ENCODE measurements at regions not wholly inside any gene's neighbourhood (a gene's known extent, or its start where the extent isn't known, plus 50 kb on each side); places are given as distances from the start of the nearest gene placed in this dataset.

DNA sequence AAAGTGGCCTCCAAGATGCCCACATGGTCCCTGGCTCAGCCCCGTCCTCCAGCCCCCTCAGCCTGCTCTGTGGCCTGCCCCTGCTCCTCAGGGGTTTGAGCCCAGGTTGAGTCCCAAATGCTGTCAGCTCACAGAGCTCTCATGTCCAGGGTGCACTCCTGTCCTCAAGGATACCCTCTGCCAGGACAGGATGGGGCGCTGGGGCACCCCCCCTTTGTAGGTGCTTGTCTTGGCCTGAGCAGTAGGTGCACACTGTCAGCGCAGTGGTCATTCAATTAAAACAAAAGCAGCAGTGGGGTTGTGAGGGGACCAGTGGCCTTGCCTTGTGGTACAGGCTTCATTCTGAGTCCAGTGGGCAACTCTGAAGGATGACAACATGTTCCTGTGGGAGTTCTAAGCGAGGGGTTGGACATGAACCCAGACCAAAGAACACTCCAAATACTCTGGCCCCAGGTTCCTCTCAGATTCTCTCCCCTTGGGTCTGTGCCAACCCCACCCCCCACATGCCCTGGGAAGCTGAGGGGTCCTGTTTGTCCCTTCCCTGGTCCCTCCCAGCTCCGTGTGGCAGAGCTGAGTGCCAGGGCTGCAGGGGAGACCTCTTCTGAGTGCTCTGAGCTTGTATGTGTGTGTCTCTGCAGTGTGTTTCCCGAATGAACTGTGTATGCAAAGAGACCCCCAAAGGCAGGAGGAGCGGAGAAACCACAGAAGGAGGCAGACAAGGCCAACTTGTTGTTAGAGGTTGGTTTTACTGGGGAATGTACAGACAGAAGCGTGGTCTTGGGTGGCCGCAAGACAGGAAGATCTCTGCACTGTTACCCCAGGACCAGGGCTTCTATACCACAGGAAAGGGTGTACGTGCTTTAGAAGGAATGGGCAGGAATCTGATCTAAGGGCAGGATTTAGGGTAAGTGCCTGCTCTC, 155.6 kb upstream of the HS6ST1 start:
- CTCF ChIA-PET = no interaction called here
- TF ChIP-seq, protein P1, sequence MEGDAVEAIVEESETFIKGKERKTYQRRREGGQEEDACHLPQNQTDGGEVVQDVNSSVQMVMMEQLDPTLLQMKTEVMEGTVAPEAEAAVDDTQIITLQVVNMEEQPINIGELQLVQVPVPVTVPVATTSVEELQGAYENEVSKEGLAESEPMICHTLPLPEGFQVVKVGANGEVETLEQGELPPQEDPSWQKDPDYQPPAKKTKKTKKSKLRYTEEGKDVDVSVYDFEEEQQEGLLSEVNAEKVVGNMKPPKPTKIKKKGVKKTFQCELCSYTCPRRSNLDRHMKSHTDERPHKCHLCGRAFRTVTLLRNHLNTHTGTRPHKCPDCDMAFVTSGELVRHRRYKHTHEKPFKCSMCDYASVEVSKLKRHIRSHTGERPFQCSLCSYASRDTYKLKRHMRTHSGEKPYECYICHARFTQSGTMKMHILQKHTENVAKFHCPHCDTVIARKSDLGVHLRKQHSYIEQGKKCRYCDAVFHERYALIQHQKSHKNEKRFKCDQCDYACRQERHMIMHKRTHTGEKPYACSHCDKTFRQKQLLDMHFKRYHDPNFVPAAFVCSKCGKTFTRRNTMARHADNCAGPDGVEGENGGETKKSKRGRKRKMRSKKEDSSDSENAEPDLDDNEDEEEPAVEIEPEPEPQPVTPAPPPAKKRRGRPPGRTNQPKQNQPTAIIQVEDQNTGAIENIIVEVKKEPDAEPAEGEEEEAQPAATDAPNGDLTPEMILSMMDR (IDR thresholded peaks at IDR 0.05; ENCODE audit: low read depth, low read length) = no peak
- Histone ChIP-seq H3K27me3 (ENCODE audit: control insufficient read depth, insufficient read depth, low read length) (peaks cover 7% of the 10 kb centered on the region), H3K4me3 (ENCODE audit: low read depth, low read length) (no peak overlapping the region), H3K27ac (ENCODE audit: low read depth, low read length) (no peak overlapping the region), H3K9me3 (ENCODE audit: control insufficient read depth, insufficient read depth, low read length) (peaks cover 28% of the 10 kb centered on the region)
- POLR2A ChIA-PET = no interaction called here
- no peak for DNase-seq (ENCODE audit: low read depth, low spot score)

DNA sequence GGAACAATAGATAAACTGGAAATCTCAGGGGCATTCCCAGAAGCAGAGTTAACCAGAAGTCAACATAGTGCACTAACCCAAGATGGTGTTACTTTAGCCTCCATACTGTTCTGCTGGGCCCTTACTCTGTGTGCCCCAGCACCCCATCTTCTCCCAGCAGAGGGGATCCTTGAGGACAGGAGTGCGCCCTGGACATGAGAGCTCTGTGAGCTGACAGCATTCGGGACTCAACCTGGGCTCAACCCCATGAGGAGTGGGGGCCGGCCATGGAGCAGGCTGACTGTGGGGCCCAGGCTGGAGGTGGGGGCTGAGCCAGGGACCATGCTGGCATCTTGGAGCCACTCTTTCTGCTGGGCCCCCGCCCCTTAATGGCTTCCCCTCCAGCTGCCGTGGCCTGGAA, 156.3 kb upstream of the HS6ST1 start:
- no peak for DNase-seq (ENCODE audit: low read depth, low spot score)
- TF ChIP-seq, protein P1 (IDR thresholded peaks at IDR 0.05; ENCODE audit: low read depth, low read length) = no peak
- ChIA-PET CTCF (no interaction called here), POLR2A (no interaction called here)
- Histone ChIP-seq H3K27me3 (ENCODE audit: control insufficient read depth, insufficient read depth, low read length) (peaks cover 7% of the 10 kb centered on the region), H3K27ac (ENCODE audit: low read depth, low read length) (no peak overlapping the region), H3K9me3 (ENCODE audit: control insufficient read depth, insufficient read depth, low read length) (peaks cover 22% of the 10 kb centered on the region), H3K4me3 (ENCODE audit: low read depth, low read length) (no peak overlapping the region)

DNA sequence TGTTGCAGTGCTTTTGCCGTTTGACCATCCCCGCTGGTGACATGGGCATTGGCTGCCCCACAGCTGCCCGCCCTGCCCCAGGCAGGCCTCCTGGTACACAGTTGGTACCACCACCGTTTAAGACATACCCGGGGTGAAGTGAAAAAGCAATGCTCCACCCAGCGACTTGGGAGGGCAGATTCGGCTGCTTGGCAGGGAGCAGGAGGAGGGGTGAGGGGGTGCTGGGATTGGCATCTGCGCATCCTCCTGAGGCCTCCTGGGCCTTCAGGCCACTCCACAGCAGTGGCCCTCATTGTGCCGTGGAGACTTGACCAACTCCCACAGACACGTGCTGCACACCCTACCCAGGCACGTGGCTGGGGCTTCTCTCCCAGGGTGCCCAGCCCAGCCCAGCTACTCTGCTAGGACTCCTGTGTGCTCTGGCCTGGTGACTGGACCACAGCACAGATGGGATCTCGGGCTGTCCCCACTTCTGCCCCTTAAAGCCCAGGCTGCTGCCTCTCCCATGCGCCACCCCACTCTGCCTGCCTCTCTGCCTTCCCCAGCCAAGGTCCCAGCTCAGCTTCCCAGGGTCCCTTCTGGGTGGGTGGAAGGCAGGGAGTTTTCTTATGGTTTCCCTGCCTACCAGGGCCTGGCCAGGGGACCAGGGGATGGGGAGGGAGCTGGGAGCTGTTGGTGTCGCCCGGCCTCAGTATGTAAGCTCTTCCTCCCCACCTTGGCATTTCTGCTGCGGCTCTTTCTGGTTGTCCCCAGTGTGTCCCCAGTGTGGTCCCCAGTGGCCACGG, 157.0 kb upstream of the HS6ST1 start:
- H3K4me3 ChIP-seq (ENCODE audit: low read depth, low read length) = no peak overlapping the region
- CTCF ChIA-PET = no interaction called here
- POLR2A ChIA-PET = no interaction called here
- H3K9me3 ChIP-seq (ENCODE audit: control insufficient read depth, insufficient read depth, low read length) = peaks cover 15% of the 10 kb centered on the region
- no peak for DNase-seq (ENCODE audit: low read depth, low spot score)
- TF ChIP-seq, protein P1 (IDR thresholded peaks at IDR 0.05; ENCODE audit: low read depth, low read length) = no peak
- H3K27ac ChIP-seq (ENCODE audit: low read depth, low read length) = no peak overlapping the region
- peaks cover 7% of the 10 kb centered on the region for H3K27me3 ChIP-seq (ENCODE audit: control insufficient read depth, insufficient read depth, low read length)

DNA sequence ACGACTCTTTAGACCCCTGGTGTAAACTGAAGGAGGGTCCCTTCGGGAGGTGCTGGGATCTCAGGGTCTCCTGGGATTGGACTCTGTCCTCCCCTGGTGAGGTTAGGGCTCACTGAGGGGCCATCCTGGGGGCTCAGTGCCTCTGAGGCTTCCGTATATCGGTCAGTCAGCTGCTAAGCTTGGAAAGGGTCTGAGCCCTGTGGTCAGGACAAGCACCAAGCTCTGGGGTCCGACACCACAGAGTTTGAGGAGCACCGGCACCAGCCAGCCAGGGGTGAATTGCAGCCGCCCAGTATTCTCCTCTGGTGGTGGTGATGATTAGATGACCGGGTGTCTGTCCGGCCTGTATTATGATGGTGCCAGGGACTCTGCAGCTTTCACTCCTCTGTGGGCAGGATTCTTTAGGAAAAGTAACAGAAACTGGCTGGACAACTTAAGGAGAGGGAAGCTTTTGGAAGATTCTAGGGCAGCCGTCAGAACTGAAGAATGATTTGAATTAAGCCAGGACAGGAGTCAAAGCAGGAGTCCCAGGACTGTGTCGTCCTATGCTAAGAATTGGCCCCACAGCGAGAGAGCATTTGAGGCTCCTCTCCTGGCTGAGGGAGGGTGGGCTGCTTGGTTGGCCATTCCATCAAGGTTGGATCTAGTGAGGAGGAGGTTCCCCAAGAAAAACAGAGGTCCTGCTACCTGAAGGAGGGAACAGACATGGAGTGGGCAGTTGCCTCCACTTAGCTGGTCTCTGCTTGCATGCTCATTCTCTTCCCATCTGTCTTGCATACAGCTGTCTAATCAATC, 158.6 kb upstream of the HS6ST1 start:
- H3K27me3 ChIP-seq (ENCODE audit: control insufficient read depth, insufficient read depth, low read length) = peaks cover 7% of the 10 kb centered on the region
- ChIA-PET CTCF (no interaction called here), POLR2A (no interaction called here)
- H3K4me3 ChIP-seq (ENCODE audit: low read depth, low read length) = no peak overlapping the region
- TF ChIP-seq, protein P1 (IDR thresholded peaks at IDR 0.05; ENCODE audit: low read depth, low read length) = no peak
- H3K9me3 ChIP-seq (ENCODE audit: control insufficient read depth, insufficient read depth, low read length) = no peaks in the 10 kb centered on the region; the same call in 1 of the 2 replicates
- no peak overlapping the region for H3K27ac ChIP-seq (ENCODE audit: low read depth, low read length)
- DNase-seq (ENCODE audit: low read depth, low spot score) = no peak

Data from AG04450 (cell line).